SK-N-DZ (cell line): ENCODE measurements at regions not wholly inside any gene's neighbourhood (a gene's known extent, or its start where the extent isn't known, plus 50 kb on each side); places are given as distances from the start of the nearest gene placed in this dataset.
"Not testable (repeated sequence)": the region's sequence is repeated elsewhere in the genome, so short reads cannot be mapped to it uniquely, and the experiment has no call there.

Experiments
- DNase-seq: peaks from one replicate; pipeline ENCODE4 v3.0.0-alpha.2; 2015; ENCODE audit warnings: low spot score

DNA sequence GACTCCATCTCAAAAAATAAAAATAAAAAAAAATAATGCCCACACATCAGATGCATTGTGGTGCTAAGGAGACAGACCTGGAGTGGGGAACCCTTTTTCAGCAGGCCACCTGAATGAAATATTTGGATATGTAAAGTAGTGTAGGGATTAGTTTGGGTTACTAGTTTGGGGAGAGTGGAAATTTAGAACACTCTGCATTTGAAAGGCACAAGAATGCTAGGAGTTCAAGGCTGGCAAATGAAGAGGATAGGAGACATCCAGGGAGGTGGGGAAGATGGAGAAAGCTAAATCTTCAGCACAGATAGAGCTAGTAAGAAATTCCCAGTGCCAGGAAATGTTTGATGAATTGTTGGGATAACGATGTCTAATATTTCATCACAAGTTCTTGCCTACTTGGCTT lies 298.3 kb upstream of the ERCC4 start:
- DNase-seq = no peak

DNA sequence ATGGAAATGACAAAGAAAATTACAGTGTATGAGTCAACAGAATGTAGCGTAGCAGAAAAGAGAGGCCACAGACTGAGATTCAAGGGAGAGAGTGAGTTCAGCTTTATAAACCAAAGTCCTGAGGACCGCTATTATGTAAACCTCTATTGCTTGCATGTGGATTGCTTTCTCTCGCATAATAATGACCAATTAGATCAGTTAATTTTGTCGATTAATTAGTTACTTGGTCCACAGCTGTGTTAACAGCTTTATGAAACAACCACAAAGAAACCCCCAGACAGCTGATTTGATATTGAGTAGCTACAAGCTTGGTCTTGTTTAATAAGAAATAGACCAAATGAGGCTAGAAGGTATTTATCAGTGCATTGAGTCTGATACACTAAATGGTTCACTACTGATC lies 291.8 kb upstream of the ERCC4 start:
- DNase-seq = no peak

DNA sequence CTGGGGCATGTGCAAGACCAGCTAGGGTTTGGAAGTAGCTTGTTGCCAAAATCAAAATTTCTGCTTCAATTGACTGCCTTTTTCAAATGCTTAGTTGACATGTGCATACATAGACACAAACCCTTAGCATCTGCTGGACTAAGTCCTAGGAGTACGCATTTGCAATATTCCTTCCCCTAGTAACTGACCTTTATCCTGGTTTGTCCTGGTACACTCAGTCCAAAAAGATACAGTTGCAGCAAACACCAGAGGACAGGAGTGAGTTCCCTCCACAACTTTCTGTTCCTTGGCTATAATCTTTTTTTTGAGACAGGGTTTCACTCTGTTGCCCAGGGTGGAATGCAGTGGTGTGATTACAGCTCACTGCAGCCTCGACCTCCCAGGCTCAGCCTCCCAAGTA lies 290.2 kb upstream of the ERCC4 start:
- DNase-seq = no peak

DNA sequence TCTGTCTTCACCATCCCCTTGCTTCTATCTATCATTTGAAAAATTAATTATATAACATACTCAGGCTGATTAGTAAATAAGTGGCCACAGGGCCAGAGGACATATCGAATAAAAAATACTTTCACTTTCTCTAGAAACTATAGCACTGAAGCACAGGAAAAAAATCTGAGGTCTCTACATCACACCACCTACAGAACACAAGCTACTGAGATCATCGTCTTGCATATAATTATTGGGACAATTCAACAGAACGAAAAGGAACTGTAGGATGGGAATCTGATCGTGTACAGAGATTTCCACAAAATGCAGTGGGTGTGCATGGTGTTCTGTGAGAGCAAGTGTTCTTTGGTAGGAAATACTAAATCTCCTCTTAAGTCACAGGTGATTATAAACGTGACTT lies 289.6 kb upstream of the ERCC4 start:
- no peak for DNase-seq

DNA sequence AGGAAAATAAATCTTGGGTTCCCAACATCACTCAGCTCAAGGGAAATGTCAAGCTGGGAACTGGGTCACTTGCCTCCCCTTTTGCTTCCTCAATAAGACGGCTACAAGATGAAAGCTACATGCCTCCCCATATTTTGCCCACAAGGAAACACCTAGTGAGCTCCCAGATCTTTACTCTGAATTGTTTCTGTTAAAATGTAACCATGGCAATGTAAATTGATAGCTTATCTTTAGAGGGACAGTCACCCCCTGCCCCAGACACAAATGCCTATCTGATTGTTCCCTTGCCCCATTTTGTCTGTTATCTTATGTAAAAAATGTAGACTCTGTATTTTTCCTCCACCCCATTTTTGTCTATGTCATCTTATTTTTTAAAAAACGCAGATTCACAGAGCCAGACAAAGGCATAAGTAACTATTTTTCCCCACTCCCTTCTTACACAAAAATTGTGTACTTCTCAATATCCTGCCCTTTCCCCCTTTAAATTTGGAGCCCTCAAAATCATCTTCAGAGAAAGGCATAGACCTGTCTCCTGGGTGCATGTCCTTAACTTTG lies 288.7 kb upstream of the ERCC4 start:
- no peak for DNase-seq

DNA sequence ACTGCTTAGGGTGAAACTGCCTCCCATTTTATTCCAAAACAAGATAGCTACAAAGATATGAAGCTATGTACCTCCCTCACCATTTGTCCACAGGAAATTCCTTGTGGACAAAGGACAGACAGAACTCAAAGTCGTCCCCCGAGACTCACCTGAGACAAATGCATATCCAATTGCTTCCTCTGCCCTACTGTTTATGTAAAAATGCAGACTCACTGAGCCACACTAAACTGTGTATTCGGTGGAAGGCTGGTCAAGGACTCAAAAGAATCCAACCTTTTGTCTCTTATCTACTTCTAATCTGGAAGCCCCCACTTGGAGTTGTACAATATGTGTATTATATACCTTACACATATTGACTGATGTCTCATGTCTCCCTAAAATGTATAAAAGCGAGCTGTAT lies 288.0 kb upstream of the ERCC4 start:
- no peak for DNase-seq

DNA sequence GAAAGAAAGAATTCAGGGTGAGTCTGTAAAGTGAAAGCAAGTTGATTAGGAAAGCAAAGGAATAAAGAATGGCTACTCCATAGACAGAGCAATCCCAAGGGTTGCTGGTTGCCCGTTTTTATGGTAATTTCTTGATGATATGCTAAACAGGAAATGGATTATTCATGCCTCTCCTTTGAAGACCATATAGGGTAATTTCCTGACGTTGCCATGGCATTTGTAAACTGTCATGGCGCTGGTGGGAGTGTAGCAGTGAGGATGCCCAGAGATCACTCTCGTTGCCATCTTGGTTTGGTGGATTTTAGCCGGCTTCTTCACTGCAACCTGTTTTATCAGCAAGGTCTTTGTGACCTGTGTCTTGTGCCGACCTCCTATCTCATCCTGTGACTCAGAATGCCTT lies 287.4 kb upstream of the ERCC4 start:
- DNase-seq = not testable (repeated sequence)

DNA sequence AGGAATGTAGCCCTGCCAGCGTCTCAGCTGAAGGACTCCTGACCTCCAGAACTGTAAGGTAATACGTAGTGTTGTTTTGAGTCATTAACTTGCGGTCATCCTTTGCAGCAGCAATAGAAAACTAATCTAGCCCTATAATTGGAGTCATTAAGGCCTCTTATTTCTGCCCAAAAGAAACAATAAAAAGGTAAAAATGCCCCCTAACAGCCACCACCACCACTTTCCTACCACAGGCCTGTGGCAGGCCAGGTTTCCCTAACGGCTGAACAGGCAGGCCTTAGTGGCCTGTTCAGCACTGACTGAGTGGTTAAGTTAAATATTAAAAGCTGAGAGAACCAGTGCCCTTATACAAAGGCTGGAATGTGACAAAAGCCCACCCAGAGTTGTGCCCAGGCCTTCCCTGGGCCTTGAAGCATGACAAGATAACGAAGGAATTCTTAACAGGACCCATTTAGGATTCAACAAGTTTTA lies 286.5 kb upstream of the ERCC4 start:
- DNase-seq = no peak

DNA sequence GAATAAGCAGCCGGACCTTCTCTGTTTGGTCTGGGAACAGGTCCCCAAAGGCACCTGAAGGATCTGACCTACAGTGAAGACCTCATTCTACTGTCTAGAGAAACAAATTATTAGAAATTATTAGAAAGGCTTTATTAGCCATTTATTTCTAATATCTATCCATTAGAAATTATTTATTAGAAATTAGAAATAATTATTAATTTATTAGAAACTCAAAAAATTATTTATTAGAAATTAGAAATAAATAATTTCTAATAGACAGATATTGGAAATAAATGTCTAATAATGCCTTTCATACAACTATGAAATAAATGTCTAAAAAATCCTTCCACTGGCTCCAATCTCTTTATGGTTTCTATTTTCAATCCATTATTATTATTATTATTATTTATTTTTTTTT lies 285.7 kb upstream of the ERCC4 start:
- no peak for DNase-seq

DNA sequence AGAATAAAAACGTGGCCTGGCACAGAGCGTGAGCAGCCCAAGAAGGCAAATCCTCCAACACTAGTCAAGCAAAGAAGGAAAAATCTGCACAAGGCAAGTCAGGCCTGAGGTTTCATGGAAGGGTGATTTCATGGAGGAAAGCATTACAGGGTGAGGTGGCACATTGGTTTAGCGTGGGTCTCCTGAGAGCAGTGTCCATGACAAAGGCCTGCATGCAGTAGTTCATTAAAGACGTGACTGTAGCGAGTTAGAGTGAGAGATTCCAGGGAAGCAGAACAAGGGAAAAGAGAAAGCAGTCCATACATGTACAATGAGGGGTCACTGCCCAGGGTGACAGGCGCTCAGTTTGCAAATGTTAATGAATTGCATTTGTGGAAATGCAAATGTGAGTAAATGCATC lies 285.0 kb upstream of the ERCC4 start:
- no peak for DNase-seq

DNA sequence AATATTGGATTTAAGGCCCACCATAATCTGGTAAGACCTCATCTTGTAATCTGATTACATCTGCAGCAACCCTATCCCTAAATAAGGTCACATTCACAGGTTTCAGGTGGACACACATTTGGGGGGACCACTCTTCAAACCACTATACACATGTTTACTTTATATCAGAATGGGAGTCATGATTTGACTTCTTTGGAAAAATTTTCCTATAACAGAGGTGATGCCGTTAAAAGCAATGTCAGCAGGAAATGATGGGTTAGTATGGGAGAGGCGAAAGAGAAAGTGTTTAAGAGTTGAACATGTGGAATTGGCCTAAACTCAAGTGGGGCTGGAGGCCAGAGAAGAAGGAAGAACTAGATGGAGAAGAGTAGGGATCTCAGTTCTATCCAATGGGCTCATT lies 281.7 kb upstream of the ERCC4 start:
- DNase-seq = no peak

DNA sequence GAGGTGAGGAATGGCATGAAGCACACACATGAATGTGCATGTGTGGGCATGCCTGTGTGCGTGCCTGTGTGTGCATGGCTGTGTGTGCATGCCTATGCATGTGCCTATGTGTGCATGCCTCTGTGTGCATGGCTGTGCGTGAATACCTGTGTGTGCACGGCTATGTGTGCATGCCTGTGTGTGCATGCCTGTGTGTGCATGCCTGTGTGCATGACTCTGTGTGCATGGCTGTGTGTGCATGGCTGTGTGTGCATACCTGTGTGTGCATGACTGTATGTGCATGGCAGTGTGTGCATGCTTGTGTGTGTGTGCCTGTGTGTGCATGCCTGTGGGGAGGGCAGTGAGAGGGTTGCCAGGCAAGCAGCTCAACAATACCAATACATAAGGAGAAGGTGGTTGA lies 276.5 kb upstream of the ERCC4 start:
- no peak for DNase-seq

DNA sequence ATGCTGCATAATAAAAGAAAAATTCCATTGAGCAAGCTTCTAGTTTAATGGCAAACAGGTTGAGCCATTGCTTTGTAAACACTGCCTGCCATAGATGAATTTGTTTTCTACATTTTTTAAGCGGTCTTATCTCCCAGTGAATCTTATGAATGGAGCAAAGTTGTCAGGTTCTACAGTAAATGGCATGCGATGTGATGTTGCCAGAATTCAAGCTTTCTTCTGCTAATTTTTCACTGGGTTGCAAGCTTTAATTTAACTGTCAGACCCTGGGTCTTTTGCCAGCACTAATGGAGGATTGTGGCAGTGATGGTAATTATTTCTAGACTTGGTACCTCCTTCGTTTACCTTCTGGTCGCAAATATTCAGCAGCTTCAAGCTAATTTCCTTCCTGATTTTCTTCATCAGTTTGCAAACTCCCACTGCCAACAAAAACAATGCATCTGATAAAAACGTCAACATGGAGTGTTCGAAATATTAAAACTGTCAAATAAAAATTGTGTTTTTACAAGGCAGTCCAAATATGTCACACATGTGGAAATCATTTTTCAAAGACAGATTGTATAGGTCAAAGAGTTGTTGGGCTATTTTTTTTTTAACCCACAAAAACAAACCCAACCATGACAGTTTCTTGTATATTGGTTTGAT lies 274.2 kb upstream of the ERCC4 start:
- no peak for DNase-seq

DNA sequence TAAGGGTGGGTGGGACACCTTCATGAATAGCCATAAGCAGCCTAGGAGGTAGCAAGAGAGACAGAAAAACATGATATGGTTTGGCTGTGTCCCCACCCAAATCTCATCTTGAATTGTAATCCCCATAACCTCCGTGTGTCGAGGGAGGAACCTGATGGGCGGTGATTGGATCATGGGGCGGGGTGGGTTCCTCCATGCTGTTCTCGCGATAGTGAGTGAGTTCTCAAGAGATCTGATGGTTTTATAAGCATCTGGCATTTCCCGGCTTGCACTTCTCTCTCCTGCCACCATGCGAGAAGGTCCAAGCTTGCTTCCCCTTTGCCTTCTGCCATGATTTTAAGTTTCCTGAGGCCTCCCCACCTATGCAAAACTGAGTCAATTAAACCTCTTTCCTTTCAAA lies 259.1 kb upstream of the ERCC4 start:
- DNase-seq = no peak

DNA sequence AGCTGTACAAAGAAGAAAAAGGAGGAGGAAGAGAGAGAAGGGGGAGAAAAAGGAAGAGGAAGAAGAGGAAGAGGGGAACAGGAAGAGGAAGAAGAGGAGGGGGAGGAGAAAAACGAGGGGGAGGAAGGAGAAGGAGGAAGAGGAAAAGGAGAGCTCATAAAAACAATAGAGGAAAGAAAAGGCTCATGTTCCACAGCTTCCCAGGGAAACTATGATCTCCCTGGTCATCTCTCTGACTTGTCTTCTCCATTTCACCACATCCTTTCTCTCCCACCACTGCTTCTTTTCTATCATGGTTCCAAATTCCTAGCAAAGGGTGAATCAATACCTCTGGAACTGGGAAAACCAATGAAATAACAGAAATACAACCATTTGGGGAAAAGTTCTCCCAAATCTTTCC lies 254.1 kb upstream of the ERCC4 start:
- no peak for DNase-seq

DNA sequence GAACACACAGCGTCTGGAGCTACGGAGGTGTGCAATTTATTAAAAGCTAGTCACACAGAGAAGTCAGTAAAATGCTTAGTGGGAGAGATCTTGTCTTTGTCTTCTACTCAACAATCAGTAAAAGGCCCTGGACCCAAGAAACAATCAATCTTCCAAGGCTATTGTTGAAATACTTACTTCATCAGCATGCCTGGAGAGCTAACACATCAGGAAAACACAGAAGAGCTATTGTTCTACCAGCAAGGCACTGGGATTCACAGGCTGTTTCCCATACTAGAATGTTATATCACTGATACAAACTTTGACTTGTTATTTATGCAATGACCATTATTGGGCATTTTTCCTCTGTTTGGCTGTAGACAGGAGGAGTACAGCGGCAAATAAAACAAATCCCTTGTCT lies 247.8 kb upstream of the ERCC4 start:
- DNase-seq = no peak

DNA sequence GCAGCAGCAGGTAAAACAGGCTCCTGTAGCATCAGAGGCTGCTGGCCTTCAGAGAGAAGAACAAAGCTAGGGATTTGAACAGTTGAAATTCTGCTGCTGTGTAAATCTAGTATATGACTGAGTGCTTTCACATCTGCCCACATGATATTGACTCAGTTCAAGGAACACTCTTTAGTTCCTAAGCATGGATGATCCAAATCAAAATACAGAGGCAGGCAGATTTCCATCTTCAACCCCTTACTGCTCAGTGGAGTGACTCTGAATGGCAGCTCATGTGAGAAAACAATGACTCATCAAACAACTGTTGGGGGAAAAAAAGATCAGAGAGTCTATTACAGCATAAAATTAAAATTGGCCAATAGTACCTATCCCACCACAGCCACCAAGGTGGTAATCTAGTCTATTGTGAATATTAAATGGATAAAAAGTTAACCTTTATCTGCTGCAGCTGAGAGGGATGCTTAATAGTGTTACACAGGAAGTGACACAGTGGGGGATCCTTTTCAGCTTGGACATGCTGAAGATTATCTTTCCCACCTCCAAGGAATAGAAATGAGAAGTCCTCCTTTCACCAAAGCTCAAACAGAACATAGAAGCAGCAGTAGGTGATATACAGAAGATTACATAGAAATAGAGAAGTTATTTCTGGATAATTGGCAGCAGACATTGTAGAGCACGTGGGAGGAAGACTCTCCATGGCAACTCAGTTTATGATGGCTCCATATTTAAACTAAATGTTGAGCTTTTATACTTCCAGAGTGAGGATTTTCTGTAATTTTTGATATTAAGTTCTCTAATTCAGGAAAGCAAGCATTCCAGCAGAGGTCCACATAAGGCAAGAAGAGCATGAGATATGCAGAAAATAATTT lies 239.7 kb upstream of the ERCC4 start:
- DNase-seq = no peak

DNA sequence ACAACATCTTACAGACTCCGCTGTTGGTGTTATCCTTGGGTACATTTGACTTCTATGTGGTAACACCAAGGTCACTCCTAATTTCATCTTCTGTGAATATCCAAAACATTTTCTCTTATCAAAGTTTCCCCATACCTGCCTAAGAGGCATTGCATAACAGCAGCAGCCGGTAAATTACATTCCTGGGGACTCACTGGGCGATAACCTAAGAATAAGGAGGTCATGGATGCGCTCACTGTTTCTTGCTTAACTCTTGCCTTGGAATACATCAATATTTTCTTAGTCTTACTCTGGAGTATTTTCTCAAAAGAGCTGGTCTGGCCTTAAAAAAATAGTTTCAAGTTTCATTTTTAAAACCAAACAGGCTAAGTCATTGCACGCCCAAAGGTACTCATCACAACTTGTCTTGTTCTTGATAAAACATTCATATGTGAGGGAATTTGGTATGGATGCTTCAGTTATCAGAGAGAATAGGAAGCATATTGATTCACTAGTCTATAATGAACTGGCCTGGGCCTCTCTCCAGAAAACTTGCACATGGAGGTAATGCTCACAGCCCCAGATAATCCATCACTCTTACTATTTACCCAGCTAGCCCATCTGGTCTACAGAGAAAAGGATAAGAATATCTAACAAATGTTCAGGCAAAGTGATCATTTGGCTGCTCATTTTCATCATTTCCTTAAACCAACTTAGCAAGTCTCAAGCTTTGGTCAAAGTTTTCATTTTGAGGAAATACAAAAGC lies 235.0 kb upstream of the ERCC4 start:
- no peak for DNase-seq

DNA sequence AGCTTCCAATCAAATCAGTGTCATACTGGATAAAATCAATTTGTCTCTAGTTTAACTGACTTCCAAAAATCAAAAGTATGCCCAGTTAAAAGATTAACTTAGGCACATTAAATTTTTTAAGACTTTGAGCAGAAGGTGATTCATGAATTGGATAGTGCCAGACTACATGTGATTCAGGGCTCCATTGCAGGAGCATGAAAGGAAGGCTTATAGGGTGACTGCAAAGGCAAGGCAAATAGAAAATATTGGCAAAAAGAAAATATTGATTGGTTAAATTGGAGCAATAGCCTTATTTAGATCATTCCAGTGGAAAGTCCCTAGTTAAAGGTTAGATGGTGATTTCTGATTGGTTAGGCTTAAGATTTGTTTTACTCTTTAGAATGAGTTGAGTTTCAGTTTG lies 223.9 kb upstream of the ERCC4 start:
- no peak for DNase-seq

DNA sequence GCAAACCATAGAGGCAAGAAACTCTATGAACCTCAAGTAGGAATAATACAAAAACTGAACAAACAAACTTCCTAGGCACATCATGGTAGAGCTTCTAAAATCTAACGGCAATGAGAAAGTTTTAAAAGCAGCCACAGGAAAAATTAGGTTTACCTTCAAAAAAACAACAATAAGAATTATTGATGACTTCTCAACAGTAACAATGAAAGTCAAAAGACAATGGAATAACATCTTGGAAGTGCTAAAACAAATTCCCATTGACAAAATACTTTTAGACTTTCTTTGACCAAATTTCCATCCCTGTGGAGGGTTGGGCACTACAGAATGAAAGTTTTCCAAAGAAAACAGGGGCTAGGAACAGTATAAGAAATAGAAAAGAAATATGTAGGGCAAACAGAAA lies 222.9 kb upstream of the ERCC4 start:
- DNase-seq = no peak

DNA sequence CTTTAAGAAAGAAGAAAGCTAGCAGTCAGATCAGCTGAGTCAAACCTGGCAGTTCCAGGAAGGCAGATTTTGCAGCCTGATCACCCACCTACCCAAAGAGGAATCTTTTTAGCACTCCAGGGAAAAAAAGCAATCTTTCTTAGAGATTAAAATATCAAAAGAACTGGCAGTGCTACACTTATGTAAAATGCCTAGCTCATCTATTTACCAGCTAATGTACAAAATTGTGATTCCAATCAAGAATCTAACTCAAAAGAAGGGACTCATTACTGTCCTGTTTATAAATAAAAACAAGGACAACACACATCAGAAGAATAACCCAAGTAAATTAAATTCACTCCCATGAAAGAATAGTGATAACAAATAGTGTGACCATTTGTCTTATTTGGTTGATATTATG lies 222.4 kb upstream of the ERCC4 start:
- no peak for DNase-seq

DNA sequence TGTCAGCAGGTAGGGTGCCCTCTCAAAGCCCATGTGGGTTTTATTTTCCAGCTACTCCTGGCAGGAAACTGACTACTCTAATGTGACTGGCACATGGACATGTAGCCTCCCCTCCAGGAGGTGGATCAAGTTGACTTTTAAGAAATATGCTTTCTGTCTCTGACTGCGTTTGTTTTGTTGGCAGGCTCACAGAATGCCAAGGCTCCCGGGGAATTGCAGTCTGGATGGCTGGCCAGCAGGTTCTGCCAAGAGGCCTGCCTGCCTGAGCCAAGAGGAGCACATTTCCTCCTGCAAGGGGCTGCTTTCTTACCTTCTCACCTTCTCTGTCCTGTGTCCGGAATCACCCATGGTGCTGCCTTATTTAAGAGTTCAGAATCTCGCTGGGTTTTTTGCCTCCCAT lies 217.3 kb upstream of the ERCC4 start:
- DNase-seq = no peak
